Keratinocyte (primary cell): ENCODE measurements at regions not wholly inside any gene's neighbourhood (a gene's known extent, or its start where the extent isn't known, plus 50 kb on each side); places are given as distances from the start of the nearest gene placed in this dataset.

ENCODE experiments used
- CTCF ChIP-seq, 3 experiments: IDR thresholded peaks in 1 of 3; conservative IDR thresholded peaks in 1 of 3; optimal IDR thresholded peaks in 1 of 3; 2 replicates in 2 of 3; 3 replicates in 1 of 3; pipeline versions ENCODE3 to v1.5.1; 2011; ENCODE audit warnings: low read length in 3 of 3, mild to moderate bottlenecking in 3 of 3, moderate library complexity in 2 of 3, control low read depth in 1 of 3, inconsistent platforms in 1 of 3; ENCODE audit not compliant: insufficient read depth in 2 of 3; ENCODE audit errors: extremely low read depth in 1 of 3
- EZH2 ChIP-seq: IDR thresholded peaks from one replicate; pipeline ENCODE4 v1.6.1; 2012; ENCODE audit warnings: inconsistent platforms, mild to moderate bottlenecking, low read length, moderate library complexity

- TF ChIP-seq CTCF (optimal IDR thresholded peaks at IDR 0.05 in 1 of 3, IDR thresholded peaks at IDR 0.05 in 1 of 3, conservative IDR thresholded peaks at IDR 0.05 in 1 of 3; ENCODE audit: extremely low read depth in 1 of 3, insufficient read depth in 2 of 3, low read length in 3 of 3) (no peak), EZH2 (no peak)
Observed at GRCh38 chr20:11027224-11027623, 353.4 kb upstream of the JAG1 start.
